Activated effector memory CD4-positive, alpha-beta T cell treated with anti-CD3 and anti-CD28 coated beads, Interleukin-2, amount 50 U/mL, for 16 hours (primary cell): ENCODE measurements at regions not wholly inside any gene's neighbourhood (a gene's known extent, or its start where the extent isn't known, plus 50 kb on each side); places are given as distances from the start of the nearest gene placed in this dataset.
"Not testable (repeated sequence)": the region's sequence is repeated elsewhere in the genome, so short reads cannot be mapped to it uniquely, and the experiment has no call there.

Experiments
- DNase-seq: peaks from one replicate; pipeline ENCODE4 v3.0.0-alpha.2; 2020

- DNase-seq, result no peak
Measured at GRCh38 chr6:156687789-156688619, 89.2 kb upstream of the ARID1B start.

GRCh38 chr6:156686995-156687788 is 90.0 kb upstream of the ARID1B start:
- peak; percentile 91 for DNase-seq

- DNase-seq, result no peak
Measured at GRCh38 chr6:156686301-156686994, 90.7 kb upstream of the ARID1B start.

- no peak for DNase-seq
Measured at GRCh38 chr6:156685823-156686222, 91.4 kb upstream of the ARID1B start.

- no peak for DNase-seq
Measured at GRCh38 chr6:156683821-156684220, 93.4 kb upstream of the ARID1B start.

GRCh38 chr6:156676721-156677120 is 100.5 kb upstream of the ARID1B start:
- no peak for DNase-seq

GRCh38 chr6:156674197-156674596 is 103.0 kb upstream of the ARID1B start:
- no peak for DNase-seq

GRCh38 chr6:156670097-156670496 is 107.1 kb upstream of the ARID1B start:
- DNase-seq, result not testable (repeated sequence)

GRCh38 chr6:156662025-156662445 is 115.1 kb upstream of the ARID1B start:
- peak; percentile 88 for DNase-seq

- DNase-seq, result no peak
Measured at GRCh38 chr6:156660389-156660788, 116.8 kb upstream of the ARID1B start.

- no peak for DNase-seq
Measured at GRCh38 chr6:156659822-156660198, 117.4 kb upstream of the ARID1B start.

GRCh38 chr6:156658966-156659821 is 118.0 kb upstream of the ARID1B start:
- no peak for DNase-seq

- DNase-seq, result no peak
Measured at GRCh38 chr6:156658186-156658965, 118.8 kb upstream of the ARID1B start.

GRCh38 chr6:156657296-156657695 is 119.9 kb upstream of the ARID1B start:
- no peak for DNase-seq

GRCh38 chr6:156654919-156655918 is 122.0 kb upstream of the ARID1B start:
- no peak for DNase-seq

GRCh38 chr6:156652231-156652750 is 124.9 kb upstream of the ARID1B start:
- DNase-seq, result no peak

GRCh38 chr6:156651486-156651885 is 125.7 kb upstream of the ARID1B start:
- no peak for DNase-seq

- no peak for DNase-seq
Measured at GRCh38 chr6:156650896-156651390, 126.2 kb upstream of the ARID1B start.

- no peak for DNase-seq
Measured at GRCh38 chr6:156648616-156649015, 128.6 kb upstream of the ARID1B start.

- no peak for DNase-seq
Measured at GRCh38 chr6:156647991-156648390, 129.2 kb upstream of the ARID1B start.
